ENCODE measurements at regions not wholly inside any gene's neighbourhood (a gene's known extent, or its start where the extent isn't known, plus 50 kb on each side); places are given as distances from the start of the nearest gene placed in this dataset.

DNA sequence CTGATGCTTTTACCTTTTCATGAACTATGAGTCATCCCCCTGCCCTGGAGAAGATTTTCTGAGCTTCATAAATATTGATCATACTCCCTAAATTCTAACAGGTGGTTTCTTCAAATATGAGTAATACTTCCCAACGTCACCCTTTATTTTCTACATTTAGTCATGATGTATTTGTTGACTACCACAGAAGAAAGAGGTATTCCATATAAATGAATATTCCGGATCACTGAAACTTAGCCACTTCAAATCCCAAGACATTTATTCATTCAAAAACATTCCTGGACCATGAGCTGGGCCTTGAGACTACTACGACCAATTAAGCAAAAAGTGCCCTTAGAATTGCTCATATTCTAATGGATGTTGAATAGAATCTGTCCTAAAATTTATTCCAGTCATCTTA, 395.8 kb upstream of the NPVF start:
- Mint-ChIP-seq H3K4me3 (no peak overlapping the region), H3K27ac (no peak overlapping the region), H3K9me3 (ENCODE audit: insufficient read depth) (no peaks in the 10 kb centered on the region), H3K4me1 (peaks cover 58% of the 10 kb centered on the region), H3K27me3 (no peaks in the 10 kb centered on the region)
- Histone ChIP-seq H3K27ac (ENCODE audit: low read length in 2 of 2) (no peak overlapping the region), H3K36me3 (replicated peaks in 1 of 2; ENCODE audit: control extremely low read depth in 1 of 2, control insufficient read depth in 1 of 2, extremely low read depth in 1 of 2, insufficient read depth in 2 of 2, low read length in 1 of 2) (no peaks in the 10 kb centered on the region), H3K27me3 (replicated peaks in 1 of 4; ENCODE audit: control extremely low read depth in 1 of 4, control insufficient read depth in 3 of 4, insufficient read depth in 4 of 4, low read length in 3 of 4) (no peaks in the 10 kb centered on the region), H3K9ac (ENCODE audit: low read length) (no peak overlapping the region), H3K4me2 (replicated peaks; ENCODE audit: low read depth, low read length, poor library complexity, severe bottlenecking) (no peak overlapping the region), H3K79me2 (ENCODE audit: control insufficient read depth, insufficient read depth, low read length) (no peaks in the 10 kb centered on the region), H3K4me1 (ENCODE audit: control insufficient read depth in 2 of 2, insufficient read depth in 2 of 2, low read length in 2 of 2) (peaks cover 42 to 59% of the 10 kb centered on the region in 2 donors), H3K9me3 (ENCODE audit: control extremely low read depth in 1 of 3, control insufficient read depth in 2 of 3, insufficient read depth in 1 of 3, low read length in 2 of 3) (peaks cover 0 to 3% (median 0%) of the 10 kb centered on the region in 3 donors), H3K4me3 (ENCODE audit: control extremely low read depth in 1 of 5, extremely low read depth in 1 of 5, insufficient read depth in 1 of 5, low read depth in 2 of 5, low read length in 4 of 5) (no peak overlapping the region), H4K20me1 (ENCODE audit: control insufficient read depth, insufficient read depth, low read length, poor library complexity, severe bottlenecking) (no peaks in the 10 kb centered on the region), H2AFZ (ENCODE audit: insufficient read depth, low read depth, low read length, poor library complexity, severe bottlenecking) (no peak overlapping the region)
- intact Hi-C loops (cut with micrococcal nuclease): no loop called here
- ATAC-seq (ENCODE audit: low read depth) (no peak), DNase-seq (no peak)
- TF ChIP-seq CTCF (IDR thresholded peaks at IDR 0.05) (no peak), EZH2 (IDR thresholded peaks at IDR 0.05; ENCODE audit: borderline replicate concordance, insufficient read depth, low read depth, low read length, poor library complexity, severe bottlenecking) (no peak)
- POLR2A ChIA-PET: no interaction called here
- CTCF ChIA-PET: interaction anchor here (0.5 kb wide), 1 partner anchor 1437 kb away, joined by 3 read pairs; no protein-coding TSS in a partner anchor
- no CpG with 5 or more reads among the region's 3 CpGs for WGBS (ENCODE audit: insufficient coverage)

DNA sequence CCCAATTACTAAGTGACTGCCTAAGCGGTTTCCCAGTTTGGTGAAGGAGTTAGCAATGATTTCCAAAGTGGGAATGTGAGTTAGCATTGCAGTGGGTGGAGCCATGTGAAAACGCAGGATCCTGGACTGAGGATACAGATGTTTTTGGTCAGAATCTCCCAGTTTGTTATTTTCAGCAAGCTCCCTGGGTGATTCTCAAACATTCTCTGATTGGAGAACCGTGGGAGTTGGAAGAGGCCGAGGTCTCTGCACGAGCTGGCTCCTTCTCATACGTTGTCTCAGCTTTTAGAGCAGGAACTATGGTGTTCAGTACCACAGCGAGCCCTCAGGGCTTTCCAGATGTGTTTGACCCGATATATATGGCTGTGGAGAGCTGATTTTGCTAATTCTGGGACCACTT, 396.5 kb upstream of the NPVF start:
- H3K27ac Mint-ChIP-seq: peak overlapping the region; percentile 54
- 35% methylated on average over 7 of the region's 8 CpGs for WGBS (ENCODE audit: insufficient coverage)
- H3K4me1 Mint-ChIP-seq: peaks cover 53% of the 10 kb centered on the region

More for the DNA sequence above, 396.5 kb upstream of the NPVF start:
- Histone ChIP-seq H3K79me2 (ENCODE audit: control insufficient read depth, insufficient read depth, low read length) (no peaks in the 10 kb centered on the region), H3K4me2 (replicated peaks; ENCODE audit: low read depth, low read length, poor library complexity, severe bottlenecking) (peak overlapping the region; percentile 63), H3K27ac (ENCODE audit: low read length in 2 of 2) (peak overlapping the region in 1 of 2 donors; percentile 8), H3K9ac (ENCODE audit: low read length) (peak overlapping the region; percentile 25), H3K27me3 (replicated peaks in 1 of 4; ENCODE audit: control extremely low read depth in 1 of 4, control insufficient read depth in 3 of 4, insufficient read depth in 4 of 4, low read length in 3 of 4) (peaks cover 0 to 2% (median 0%) of the 10 kb centered on the region in 4 experiments), H4K20me1 (ENCODE audit: control insufficient read depth, insufficient read depth, low read length, poor library complexity, severe bottlenecking) (no peaks in the 10 kb centered on the region), H3K9me3 (ENCODE audit: control extremely low read depth in 1 of 3, control insufficient read depth in 2 of 3, insufficient read depth in 1 of 3, low read length in 2 of 3) (peaks cover 0 to 3% (median 0%) of the 10 kb centered on the region in 3 donors), H3K36me3 (replicated peaks in 1 of 2; ENCODE audit: control extremely low read depth in 1 of 2, control insufficient read depth in 1 of 2, extremely low read depth in 1 of 2, insufficient read depth in 2 of 2, low read length in 1 of 2) (no peaks in the 10 kb centered on the region), H2AFZ (ENCODE audit: insufficient read depth, low read depth, low read length, poor library complexity, severe bottlenecking) (no peak overlapping the region), H3K4me3 (ENCODE audit: control extremely low read depth in 1 of 5, extremely low read depth in 1 of 5, insufficient read depth in 1 of 5, low read depth in 2 of 5, low read length in 4 of 5) (peak overlapping the region in 3 of 5 experiments; percentile 15 to 48 (median 21)), H3K4me1 (ENCODE audit: control insufficient read depth in 2 of 2, insufficient read depth in 2 of 2, low read length in 2 of 2) (peaks cover 39 to 51% of the 10 kb centered on the region in 2 donors)
- H3K4me3 Mint-ChIP-seq: peak overlapping the region; percentile 79
- ATAC-seq (ENCODE audit: low read depth) (no peak), DNase-seq (no peak)
- H3K9me3 Mint-ChIP-seq (ENCODE audit: insufficient read depth): no peaks in the 10 kb centered on the region
- ChIA-PET POLR2A (no interaction called here), CTCF (interaction anchor here (1.0 to 1.7 kb wide), 3 partner anchors 14 to 57 kb away, joined by 3 to 5 read pairs (median 5); no protein-coding TSS in a partner anchor)
- intact Hi-C loops (cut with micrococcal nuclease): no loop called here
- H3K27me3 Mint-ChIP-seq: no peaks in the 10 kb centered on the region
- TF ChIP-seq CTCF (IDR thresholded peaks at IDR 0.05) (no peak), EZH2 (IDR thresholded peaks at IDR 0.05; ENCODE audit: borderline replicate concordance, insufficient read depth, low read depth, low read length, poor library complexity, severe bottlenecking) (no peak)
